Brain microvascular endothelial cell (primary cell): ENCODE measurements at regions not wholly inside any gene's neighbourhood (a gene's known extent, or its start where the extent isn't known, plus 50 kb on each side); places are given as distances from the start of the nearest gene placed in this dataset.

Experiments used
- DNase-seq: peaks from one replicate; pipeline ENCODE4 v3.0.0-alpha.2; 2020
- H3K27ac ChIP-seq: fragments of 250-450 bp; sonication (Bioruptor Pico); 2 replicates; pipeline ENCODE4 v1.5.1; 2020; ENCODE audit warnings: mild to moderate bottlenecking, moderate library complexity
- H3K27me3 ChIP-seq: fragments of 250-450 bp; sonication (Bioruptor Pico); replicated peaks from 2 replicates; pipeline ENCODE4 v1.5.1; 2020; ENCODE audit warnings: mild to moderate bottlenecking
- H3K36me3 ChIP-seq: fragments of 250-450 bp; sonication (Bioruptor Pico); replicated peaks from 2 replicates; pipeline ENCODE4 v1.5.1; 2020; ENCODE audit warnings: mild to moderate bottlenecking
- H3K4me3 ChIP-seq: 2 replicates; pipeline ENCODE4 v1.5.1; 2011; ENCODE audit warnings: low read depth, mild to moderate bottlenecking, control low read depth, low read length, moderate library complexity
- CTCF ChIP-seq: IDR thresholded peaks from 2 replicates; pipeline ENCODE4 v1.5.1; 2011; ENCODE audit warnings: low read depth, mild to moderate bottlenecking, moderate library complexity, low read length, control low read depth, inconsistent platforms; ENCODE audit errors: missing control alignments
- in situ Hi-C: cut with HindIII; loops from 2 replicates; pipeline ENCODE4 v1.10.0; 2017; ENCODE audit warnings: low sequenced_read_pairs, low pct_ligation_motif_present

GRCh38 chr2:203594541-203594940 is 59.4 kb upstream of the RAPH1 start:
- no peaks in the 10 kb centered on the region for H3K27me3 ChIP-seq
- TF ChIP-seq CTCF, result no peak
- peak overlapping the region; percentile 12 for H3K27ac ChIP-seq
- in situ Hi-C loops, result no loop called here
- H3K4me3 ChIP-seq, result no peak overlapping the region
- no peaks in the 10 kb centered on the region for H3K36me3 ChIP-seq
- DNase-seq, result no peak

GRCh38 chr2:203596183-203596582 is 61.1 kb upstream of the RAPH1 start:
- no peaks in the 10 kb centered on the region for H3K36me3 ChIP-seq
- no peak overlapping the region for H3K27ac ChIP-seq
- H3K4me3 ChIP-seq, result no peak overlapping the region
- DNase-seq, result no peak
- in situ Hi-C loops, result no loop called here
- no peaks in the 10 kb centered on the region for H3K27me3 ChIP-seq
- no peak for TF ChIP-seq CTCF

DNA sequence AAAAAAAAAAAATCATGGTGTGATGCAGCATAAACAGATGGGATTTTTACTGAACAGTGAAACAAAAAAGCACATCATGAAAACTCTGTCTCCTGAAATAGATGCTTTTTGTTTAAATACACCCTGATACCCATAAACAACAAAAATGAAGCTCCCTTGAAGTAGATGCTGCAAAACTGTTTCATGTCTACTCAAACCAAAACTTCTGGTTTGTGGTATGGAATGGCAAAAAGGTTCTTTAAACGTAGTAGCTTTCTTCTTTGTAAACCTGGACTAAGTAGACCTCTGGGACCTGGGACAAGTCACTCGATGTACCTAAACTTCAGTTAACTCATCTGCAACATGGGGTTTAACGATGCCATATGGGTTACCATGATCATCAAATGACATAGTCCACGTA is 64.4 kb upstream of the RAPH1 start:
- no peaks in the 10 kb centered on the region for H3K36me3 ChIP-seq
- H3K27me3 ChIP-seq, result no peaks in the 10 kb centered on the region
- in situ Hi-C loops, result no loop called here
- H3K27ac ChIP-seq, result no peak overlapping the region
- H3K4me3 ChIP-seq, result no peak overlapping the region
- DNase-seq, result no peak
- no peak for TF ChIP-seq CTCF

DNA sequence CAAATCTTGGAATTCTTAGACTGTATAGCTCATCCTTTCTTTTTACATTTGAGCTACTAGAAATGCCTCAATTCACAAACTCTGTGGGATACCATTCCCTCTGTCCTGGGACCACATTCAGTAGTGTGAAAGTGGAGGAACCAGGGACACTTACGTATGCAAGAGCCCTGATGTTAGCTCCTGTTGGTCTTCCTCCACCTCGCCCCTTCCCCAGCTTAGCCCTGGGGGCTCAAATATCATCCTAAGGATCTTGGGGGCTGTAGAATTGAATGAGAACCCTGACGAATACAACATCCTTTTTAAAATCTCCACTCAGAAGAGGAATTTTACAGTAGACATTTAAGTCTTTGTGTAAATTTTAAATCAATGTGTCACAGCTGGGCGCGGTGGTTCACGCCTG is 65.2 kb upstream of the RAPH1 start:
- in situ Hi-C loops, result no loop called here
- no peak for DNase-seq
- H3K27me3 ChIP-seq, result no peaks in the 10 kb centered on the region
- H3K4me3 ChIP-seq, result no peak overlapping the region
- no peak overlapping the region for H3K27ac ChIP-seq
- H3K36me3 ChIP-seq, result no peaks in the 10 kb centered on the region
- TF ChIP-seq CTCF, result no peak

DNA sequence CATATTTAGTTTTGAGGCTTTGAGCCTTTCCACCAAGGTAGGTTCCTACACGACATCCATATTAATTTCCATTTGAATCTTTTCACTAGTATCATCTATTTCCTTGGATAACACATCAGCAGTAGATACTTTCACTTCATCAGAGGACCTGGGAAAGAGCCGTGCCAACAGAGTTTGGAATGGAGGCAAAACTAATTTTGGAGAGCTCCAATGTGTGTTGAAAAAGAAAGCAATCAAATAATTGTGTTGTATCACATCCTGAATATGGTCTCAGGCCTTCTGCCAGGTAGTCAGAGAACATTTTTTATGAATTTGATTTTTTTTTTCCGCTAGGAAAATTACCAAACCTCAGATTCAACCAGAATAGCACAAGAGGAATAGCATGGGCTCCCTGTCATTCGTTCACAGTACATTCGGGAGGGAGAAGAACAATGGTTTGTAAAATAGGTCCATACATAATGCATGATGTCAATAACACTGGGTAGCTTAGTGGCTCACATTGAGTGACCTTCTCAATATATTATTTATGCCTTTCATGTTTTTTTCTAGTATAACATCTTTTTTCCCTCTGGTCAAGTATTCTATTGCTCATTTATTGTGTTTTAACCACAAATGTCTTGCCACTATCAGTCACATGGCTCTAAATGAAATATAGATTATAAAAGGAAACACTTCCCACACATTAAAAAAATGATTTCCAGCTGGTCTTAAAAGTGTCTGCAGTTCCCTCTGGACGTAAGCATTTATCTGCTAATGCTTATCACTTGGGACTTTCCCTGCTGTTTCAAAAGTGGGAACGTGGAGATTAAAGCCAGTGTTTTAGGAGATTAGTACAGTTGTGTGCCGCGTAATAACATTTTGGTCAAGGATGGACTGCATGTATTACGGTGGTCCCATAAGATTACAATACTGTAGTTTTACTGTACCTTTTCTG is 68.6 kb upstream of the RAPH1 start:
- no peak for TF ChIP-seq CTCF
- H3K27ac ChIP-seq, result no peak overlapping the region
- H3K4me3 ChIP-seq, result no peak overlapping the region
- DNase-seq, result no peak
- in situ Hi-C loops, result no loop called here
- H3K36me3 ChIP-seq, result no peaks in the 10 kb centered on the region
- H3K27me3 ChIP-seq, result no peaks in the 10 kb centered on the region
